Nucleus accumbens (tissue), 56 donors: ENCODE measurements at regions not wholly inside any gene's neighbourhood (a gene's known extent, or its start where the extent isn't known, plus 50 kb on each side); places are given as distances from the start of the nearest gene placed in this dataset.

Experiments
- DNase-seq, 56 donors: peaks; one replicate each; lab custom pipeline; 2025; lab: John Stamatoyannopoulos, UW

GRCh38 chr14:46322076-46322475 is 329.5 kb downstream of the RPL10L start:
- DNase-seq, result no peak

- DNase-seq, result no peak
Observed at GRCh38 chr14:46306267-46306666, 345.3 kb downstream of the RPL10L start.

GRCh38 chr14:46300765-46301164 is 350.8 kb downstream of the RPL10L start:
- no peak for DNase-seq

GRCh38 chr14:46290706-46291105 is 360.9 kb downstream of the RPL10L start:
- no peak for DNase-seq

GRCh38 chr14:46279776-46280175 is 371.8 kb downstream of the RPL10L start:
- no peak for DNase-seq

- DNase-seq, result no peak
Observed at GRCh38 chr14:46279327-46279726, 372.3 kb downstream of the RPL10L start.

- no peak for DNase-seq
Observed at GRCh38 chr14:46259536-46259935, 392.0 kb downstream of the RPL10L start.

GRCh38 chr14:46256381-46256780 is 395.2 kb downstream of the RPL10L start:
- no peak for DNase-seq

- no peak for DNase-seq
Observed at GRCh38 chr14:46250113-46250703, 401.4 kb downstream of the RPL10L start.

- no peak for DNase-seq
Observed at GRCh38 chr14:46248001-46248630, 403.5 kb downstream of the RPL10L start.

GRCh38 chr14:46245276-46245675 is 406.3 kb downstream of the RPL10L start:
- DNase-seq, result no peak

- no peak for DNase-seq
Observed at GRCh38 chr14:46233786-46234185, 417.8 kb downstream of the RPL10L start.

GRCh38 chr14:46230540-46230939 is 421.0 kb downstream of the RPL10L start:
- no peak for DNase-seq

GRCh38 chr14:46215801-46216200 is 435.8 kb downstream of the RPL10L start:
- DNase-seq, result no peak

- DNase-seq, result peak in 4 of 56 donors; percentile 1 to 2 (median 2)
Observed at GRCh38 chr14:46198676-46199075, 452.9 kb downstream of the RPL10L start.

- no peak for DNase-seq
Observed at GRCh38 chr14:46197856-46198255, 453.7 kb downstream of the RPL10L start.
